GM12878 (cell line): ENCODE measurements at regions not wholly inside any gene's neighbourhood (a gene's known extent, or its start where the extent isn't known, plus 50 kb on each side); places are given as distances from the start of the nearest gene placed in this dataset.

Source experiments
- ATAC-seq: fragments of 200-7000 bp; cut with Tn5 transposase; 3 replicates; pipeline ENCODE4 v1.9.1; 2020; ENCODE audit warnings: mild to moderate bottlenecking, moderate library complexity
- BruUV-seq: library from RNA; stranded (reverse); fragments of 400-500 nt; replicated peaks from 2 replicates; lab custom pipeline; 2021; lab: Mats Ljungman, UMichigan
- CTCF ChIA-PET: fragments of 300-600 bp; sonication (Branson Sonifier 250); formaldehyde crosslinking; extraction: SDS; loops from one replicate; lab custom pipeline; 2021; ENCODE audit warnings: inconsistent platforms; lab: Yijun Ruan, JAX
- POLR2A ChIA-PET: fragments of 350-600 bp; formaldehyde crosslinking; extraction: SDS; loops from one replicate; lab custom pipeline; 2021; ENCODE audit warnings: inconsistent platforms; lab: Charles Lee
- RAD21 ChIA-PET: fragments of 300-600 bp; sonication (Branson Sonifier 250); formaldehyde crosslinking; loops from one replicate; lab custom pipeline; 2023; ENCODE audit warnings: antibody characterized with exemption; ENCODE audit not compliant: unreplicated experiment; lab: Charles Lee
- SMC1A ChIA-PET: fragments of 300-600 bp; sonication (Branson Sonifier 250); formaldehyde crosslinking; loops from one replicate; lab custom pipeline; 2023; ENCODE audit not compliant: unreplicated experiment, uncharacterized antibody; lab: Charles Lee
- DNase-seq: peaks from one replicate; pipeline ENCODE4 v3.0.0-alpha.2; 2011; ENCODE audit warnings: low read depth, low spot score
- FAIRE-seq: peaks from 3 replicates; lab custom pipeline; 2011; peaks lifted over from hg19 to GRCh38; lab: Jason Lieb, UNC
- H2AFZ ChIP-seq: 2 replicates; pipeline ENCODE4 v1.6.0; 2011; ENCODE audit warnings: low read depth, low read length, control low read depth; ENCODE audit not compliant: control insufficient read depth
- H3K27ac ChIP-seq: 2 replicates; pipeline ENCODE4 v1.5.1; 2011; ENCODE audit warnings: control low read depth; ENCODE audit not compliant: control insufficient read depth, insufficient read depth
- H3K27me3 ChIP-seq, 2 experiments: replicated peaks in 1 of 2; 2 replicates each; pipeline versions ENCODE4 v1.6.0 to v1.6.1; 2011; ENCODE audit warnings: low read length in 1 of 2; ENCODE audit not compliant: control insufficient read depth in 2 of 2, insufficient read depth in 2 of 2
- H3K36me3 ChIP-seq, 2 experiments: 2 replicates each; pipeline ENCODE4 v1.5.1; 2011; ENCODE audit warnings: low read length in 1 of 2; ENCODE audit not compliant: control insufficient read depth in 2 of 2, insufficient read depth in 2 of 2
- H3K4me1 ChIP-seq: 2 replicates; pipeline ENCODE4 v1.6.1; 2011; ENCODE audit warnings: mild to moderate bottlenecking, low read length, moderate library complexity, mixed read lengths; ENCODE audit not compliant: control insufficient read depth, insufficient read depth
- H3K4me2 ChIP-seq: 2 replicates; pipeline ENCODE4 v1.6.0; 2011; ENCODE audit warnings: control low read depth; ENCODE audit not compliant: control insufficient read depth, insufficient read depth
- H3K4me3 ChIP-seq: fragments of 200-600 bp; sonication (generic); 2 replicates; pipeline ENCODE4 v1.5.1; 2016
- H3K79me2 ChIP-seq: 2 replicates; pipeline ENCODE4 v1.6.0; 2011; ENCODE audit warnings: low read length; ENCODE audit not compliant: control insufficient read depth, insufficient read depth
- H3K9ac ChIP-seq: 2 replicates; pipeline ENCODE4 v1.8.0; 2011; ENCODE audit warnings: low read length, control low read depth, mixed read lengths; ENCODE audit not compliant: control insufficient read depth, insufficient read depth
- H3K9me3 ChIP-seq: replicated peaks from 3 replicates; pipeline ENCODE4 v1.5.1; 2011; ENCODE audit warnings: mild to moderate bottlenecking, low read length; ENCODE audit not compliant: control insufficient read depth, insufficient read depth
- H4K20me1 ChIP-seq: 2 replicates; pipeline ENCODE4 v1.6.0; 2011; ENCODE audit not compliant: control insufficient read depth, insufficient read depth
- ATF3 ChIP-seq: IDR thresholded peaks from 2 replicates; pipeline ENCODE4 v1.6.1; 2011; ENCODE audit warnings: low read depth, mild to moderate bottlenecking, low read length, moderate library complexity, borderline replicate concordance; ENCODE audit errors: extremely low read depth
- BACH1 ChIP-seq: fragments of 450-650 bp; IDR thresholded peaks from 2 replicates; pipeline ENCODE4 v1.6.1; 2017; ENCODE audit warnings: mild to moderate bottlenecking, borderline replicate concordance
- E2F4 ChIP-seq: IDR thresholded peaks from 2 replicates; pipeline ENCODE4 v1.6.1; 2012; ENCODE audit warnings: low read depth, low read length, improper control_type of control experiment
- E2F8 ChIP-seq: fragments of 450-650 bp; IDR thresholded peaks from 2 replicates; pipeline ENCODE4 v1.6.1; 2018; ENCODE audit warnings: mild to moderate bottlenecking, low read depth, moderate library complexity; ENCODE audit not compliant: partially characterized antibody
- ESRRA ChIP-seq: IDR thresholded peaks from 2 replicates; pipeline ENCODE4 v1.6.1; 2012; ENCODE audit warnings: mild to moderate bottlenecking, low read length, improper control_type of control experiment
- FOXM1 ChIP-seq: IDR thresholded peaks from 2 replicates; pipeline ENCODE4 v1.6.1; 2012; ENCODE audit warnings: low read depth, mild to moderate bottlenecking, inconsistent platforms, low read length, moderate library complexity
- GATAD2B ChIP-seq: fragments of 450-650 bp; conservative IDR thresholded peaks from 2 replicates; pipeline ENCODE4 v1.6.1; 2017; ENCODE audit warnings: low read depth, mild to moderate bottlenecking, moderate library complexity
- NBN ChIP-seq: fragments of 450-650 bp; IDR thresholded peaks from 2 replicates; pipeline ENCODE4 v1.6.1; 2016
- NFYA ChIP-seq: IDR thresholded peaks from 2 replicates; pipeline ENCODE4 v1.6.1; 2011; ENCODE audit warnings: low read depth, mild to moderate bottlenecking, low read length, improper control_type of control experiment, borderline replicate concordance
- RELA ChIP-seq: fragments of 450-650 bp; IDR thresholded peaks from 2 replicates; pipeline ENCODE4 v1.8.0; 2014; ENCODE audit warnings: borderline replicate concordance; ENCODE audit not compliant: partially characterized antibody
- RELB ChIP-seq: fragments of 450-650 bp; IDR thresholded peaks from 2 replicates; pipeline ENCODE4 v1.6.1; 2017; ENCODE audit warnings: low read depth, mild to moderate bottlenecking, moderate library complexity
- REST ChIP-seq: IDR thresholded peaks from 2 replicates; pipeline ENCODE4 v1.6.1; 2012; ENCODE audit warnings: mild to moderate bottlenecking, low read depth, low read length
- SIX5 ChIP-seq: IDR thresholded peaks from 2 replicates; pipeline ENCODE4 v1.6.1; 2011; ENCODE audit warnings: mild to moderate bottlenecking, low read depth, low read length, moderate library complexity; ENCODE audit not compliant: severe bottlenecking
- STAT3 ChIP-seq: IDR thresholded peaks from 2 replicates; pipeline ENCODE4 v1.6.1; 2011; ENCODE audit warnings: low read depth, low read length, improper control_type of control experiment
- WRNIP1 ChIP-seq: IDR thresholded peaks from 2 replicates; pipeline ENCODE4 v1.6.1; 2011; ENCODE audit warnings: low read depth, low read length, improper control_type of control experiment, borderline replicate concordance
- YY1 ChIP-seq: IDR thresholded peaks from 2 replicates; pipeline ENCODE4 v1.6.1; 2011; ENCODE audit warnings: low read depth, mild to moderate bottlenecking, low read length
- ZNF274 ChIP-seq: IDR thresholded peaks from one replicate; pipeline ENCODE4 v1.8.0; 2011; ENCODE audit not compliant: insufficient read length, insufficient read depth
- in situ Hi-C: fragments of 300-500 bp; cut with MboI; formaldehyde crosslinking; loops from 9 replicates; pipeline ENCODE4 v1.14.3; 2018; ENCODE audit warnings: mixed read lengths
- intact Hi-C: fragments of 100-400 bp; cut with micrococcal nuclease; formaldehyde crosslinking; loops from one replicate; pipeline ENCODE4 v1.14.2; 2022; ENCODE audit not compliant: unreplicated experiment

GRCh38 chrX:118249146-118249545, 96.8 kb upstream of the WDR44 start:
- RAD21 ChIA-PET, result no interaction called here
- in situ Hi-C loops, result no loop called here
- no peaks in the 10 kb centered on the region for H3K9me3 ChIP-seq
- H3K27me3 ChIP-seq, result no peaks in the 10 kb centered on the region
- SMC1A ChIA-PET, result no interaction called here
- H2AFZ ChIP-seq, result no peak overlapping the region
- H3K4me3 ChIP-seq, result no peak overlapping the region
- POLR2A ChIA-PET, result no interaction called here
- H3K4me1 ChIP-seq, result no peaks in the 10 kb centered on the region
- H3K27ac ChIP-seq, result no peak overlapping the region
- H3K4me2 ChIP-seq, result no peak overlapping the region
- DNase-seq (no peak), ATAC-seq (no peak), FAIRE-seq (no peak)
- no peaks in the 10 kb centered on the region for H3K79me2 ChIP-seq
- BruUV-seq, result no TSS peak
- H3K36me3 ChIP-seq, result no peaks in the 10 kb centered on the region
- no peak overlapping the region for H3K9ac ChIP-seq
- H4K20me1 ChIP-seq, result no peaks in the 10 kb centered on the region
- intact Hi-C loops, result no loop called here
- CTCF ChIA-PET, result no interaction called here
- TF ChIP-seq ESRRA (no peak), GATAD2B (no peak), E2F8 (no peak), BACH1 (no peak), NBN (no peak), REST (no peak), ATF3 (no peak), RELA (no peak), E2F4 (no peak), RELB (no peak), WRNIP1 (no peak), ZNF274 (no peak), YY1 (no peak), FOXM1 (no peak), NFYA (no peak), SIX5 (no peak), STAT3 (no peak)
